DMS 273 treated with DMSO at 0.1 percent for 48 hours (cell line): ENCODE measurements at regions not wholly inside any gene's neighbourhood (a gene's known extent, or its start where the extent isn't known, plus 50 kb on each side); places are given as distances from the start of the nearest gene placed in this dataset.

Experiments used
- DNase-seq: peaks from one replicate; lab custom pipeline; 2025; lab: John Stamatoyannopoulos, UW

DNA sequence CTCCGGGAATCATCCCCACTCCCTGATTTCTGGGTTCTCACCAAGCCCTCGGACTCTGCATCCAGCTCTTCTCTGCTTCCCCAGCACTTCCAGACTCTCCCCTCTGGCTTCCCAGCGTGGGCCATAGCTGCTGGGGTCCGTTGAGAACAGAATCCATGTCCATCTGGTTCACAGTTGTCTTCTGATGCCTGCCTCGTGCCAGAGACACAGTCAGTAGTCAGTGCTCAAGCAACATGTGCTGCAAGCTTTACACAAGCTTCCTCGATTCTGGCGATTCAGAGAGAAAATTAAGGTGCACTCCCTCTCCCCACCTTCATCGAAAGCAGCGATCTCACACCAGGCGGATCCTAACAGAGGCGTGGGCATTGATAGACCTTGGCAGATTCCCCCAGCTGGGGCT is 495.5 kb downstream of the TBC1D22A start:
- no peak for DNase-seq

GRCh38 chr22:47257566-47257965 is 495.1 kb downstream of the TBC1D22A start:
- DNase-seq, result no peak

- no peak for DNase-seq
These were observed 489.5 kb downstream of the TBC1D22A start for GRCh38 chr22:47251911-47252310.

- DNase-seq, result no peak
These were observed 488.7 kb downstream of the TBC1D22A start for GRCh38 chr22:47250995-47251765.

DNA sequence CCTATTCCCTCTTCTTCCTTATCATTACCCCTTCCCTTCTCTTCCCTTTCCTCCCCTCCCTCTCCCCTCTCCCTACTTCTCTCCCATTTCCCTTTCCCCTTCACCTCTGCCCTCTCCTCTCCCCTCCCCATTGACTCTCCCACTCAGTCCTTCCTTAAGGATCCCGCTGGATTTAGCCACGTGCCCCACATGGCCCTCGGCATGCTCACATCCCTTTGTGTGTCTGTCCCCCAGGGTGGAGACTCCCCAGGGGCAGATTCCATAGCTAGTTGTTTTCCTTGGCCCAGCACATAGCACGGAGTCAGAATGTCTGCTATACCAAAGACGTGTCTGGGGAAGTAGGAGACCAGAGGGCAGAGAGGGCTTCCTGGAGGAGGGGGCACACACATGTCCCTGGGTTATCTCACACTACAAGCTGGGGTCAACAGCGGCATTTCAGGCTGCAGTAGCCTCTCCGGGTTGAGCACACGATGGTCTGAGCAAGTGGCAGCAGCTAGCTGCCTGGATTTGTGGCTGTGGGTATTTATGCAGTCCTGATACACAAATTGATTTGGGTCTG is 487.0 kb downstream of the TBC1D22A start:
- no peak for DNase-seq

GRCh38 chr22:47248925-47249324 is 486.5 kb downstream of the TBC1D22A start:
- no peak for DNase-seq

GRCh38 chr22:47247579-47248240 is 485.3 kb downstream of the TBC1D22A start:
- DNase-seq, result no peak

DNA sequence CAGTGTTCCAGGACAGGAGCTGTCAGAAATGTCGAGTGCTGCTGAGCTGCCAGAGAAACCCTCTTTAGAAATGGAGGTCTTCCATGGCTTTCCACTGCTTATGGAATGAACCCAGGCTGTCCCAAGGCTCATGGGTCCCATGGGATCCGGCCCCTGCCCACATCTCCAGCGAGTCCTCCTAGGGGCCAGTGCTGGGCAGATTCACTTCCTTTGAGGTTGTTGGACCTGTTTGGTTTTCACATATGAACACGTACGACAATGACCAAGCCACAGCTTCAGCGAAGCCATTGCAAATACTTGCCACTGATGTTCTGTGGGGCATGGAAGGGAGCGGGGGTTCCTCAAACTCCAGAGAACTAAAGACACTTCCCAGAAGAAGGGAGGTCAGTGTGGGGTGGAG is 483.3 kb downstream of the TBC1D22A start:
- DNase-seq, result no peak

- no peak for DNase-seq
These were observed 482.8 kb downstream of the TBC1D22A start for GRCh38 chr22:47245286-47245685.

- DNase-seq, result no peak
These were observed 477.7 kb downstream of the TBC1D22A start for GRCh38 chr22:47240116-47240515.

DNA sequence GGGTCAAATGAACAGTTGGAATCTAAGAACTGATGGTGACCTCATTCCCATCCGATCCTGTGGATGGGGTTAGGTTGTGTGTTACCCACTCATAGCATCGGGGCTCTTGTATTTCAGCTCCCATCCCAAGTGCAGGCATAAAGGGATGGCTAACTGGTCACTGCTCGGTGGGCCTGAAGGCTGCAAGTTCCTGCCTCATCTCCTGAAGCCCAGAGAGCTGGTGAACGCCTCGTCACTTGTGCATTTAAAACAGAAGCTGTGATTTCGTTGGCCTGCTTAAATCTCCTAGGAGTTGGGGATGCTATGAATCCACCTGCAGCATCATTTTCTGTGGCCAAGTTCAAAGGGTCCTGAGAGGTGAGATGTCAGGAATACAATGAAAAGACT is 477.0 kb downstream of the TBC1D22A start:
- DNase-seq, result no peak

DNA sequence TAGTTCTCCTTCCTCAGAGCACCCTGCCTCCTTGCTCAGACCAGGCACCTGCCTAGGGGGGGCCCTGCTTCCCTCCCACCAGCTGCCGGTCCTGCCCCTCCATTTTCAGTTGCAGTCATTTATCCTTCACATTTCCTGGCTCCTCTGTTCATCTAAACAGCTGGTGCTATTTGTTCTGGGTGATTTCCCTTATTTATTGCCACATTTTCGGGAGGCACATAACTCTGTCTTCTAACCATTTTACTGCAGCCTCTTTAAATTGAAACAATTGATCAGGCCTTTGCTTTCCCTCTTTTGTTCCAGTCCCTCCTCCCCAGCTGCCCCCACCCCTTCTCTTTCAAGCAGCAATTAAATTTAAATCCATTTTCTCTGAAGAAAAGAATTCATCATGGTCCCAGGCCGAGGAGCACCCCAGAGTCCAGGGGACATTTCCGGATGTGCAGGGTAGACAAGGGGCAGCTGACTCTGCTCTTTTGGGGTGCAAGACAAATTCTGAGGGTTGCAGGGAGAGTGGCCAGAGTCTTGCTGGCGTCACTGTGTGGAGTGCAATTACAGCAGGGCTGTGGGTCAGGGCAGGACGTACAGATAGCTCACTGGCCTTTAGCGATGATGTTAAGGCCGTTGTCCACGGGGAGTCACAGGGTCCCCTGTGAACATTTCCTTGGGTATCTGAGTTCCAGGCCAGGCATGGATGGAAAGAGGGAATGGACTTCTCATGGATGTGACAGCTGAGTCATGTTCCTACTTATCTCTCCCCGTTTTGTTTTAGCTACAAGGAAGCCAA is 476.4 kb downstream of the TBC1D22A start:
- DNase-seq, result no peak

GRCh38 chr22:47237890-47238480 is 475.5 kb downstream of the TBC1D22A start:
- DNase-seq, result no peak

GRCh38 chr22:47236718-47237117 is 474.3 kb downstream of the TBC1D22A start:
- no peak for DNase-seq

DNA sequence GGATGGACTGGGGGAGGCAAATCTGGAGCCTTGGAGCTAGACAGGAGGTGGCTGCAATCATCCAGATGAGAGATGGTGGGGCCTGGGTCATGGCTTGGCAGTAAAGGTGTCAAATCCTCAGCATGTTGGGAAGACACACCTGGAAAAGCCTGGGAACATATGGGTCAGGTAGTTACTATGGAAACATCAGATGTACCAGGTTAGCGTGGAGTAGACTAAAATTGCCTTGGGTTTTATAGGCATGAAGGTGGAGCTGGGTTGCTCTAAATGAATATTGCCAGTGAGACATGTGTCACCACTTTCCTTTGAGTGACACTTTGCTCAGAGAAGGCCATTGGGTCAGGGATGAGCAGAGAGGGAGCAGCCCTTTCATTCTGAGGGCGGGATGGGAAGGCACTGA is 473.7 kb downstream of the TBC1D22A start:
- DNase-seq, result no peak

- DNase-seq, result no peak
These were observed 471.1 kb downstream of the TBC1D22A start for GRCh38 chr22:47233316-47234243.

DNA sequence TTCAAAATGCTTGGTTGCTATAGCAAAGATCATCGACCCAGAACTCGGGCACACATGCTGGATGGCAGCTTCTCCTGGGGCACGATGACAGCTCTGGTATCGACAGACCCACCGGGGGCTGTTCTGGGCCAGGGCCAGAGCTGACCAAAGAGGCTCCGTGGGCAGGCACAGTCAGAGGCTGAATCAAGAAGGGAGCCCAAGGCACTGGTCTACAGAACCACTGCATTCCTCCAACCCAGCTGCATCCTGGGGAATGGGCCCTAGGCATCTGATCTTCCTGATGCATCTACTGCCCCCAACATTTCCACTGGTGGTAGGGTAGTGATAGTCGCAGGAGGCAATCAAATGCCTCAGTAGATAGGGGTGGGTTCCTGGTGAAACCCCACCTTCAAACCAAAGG is 470.3 kb downstream of the TBC1D22A start:
- no peak for DNase-seq

DNA sequence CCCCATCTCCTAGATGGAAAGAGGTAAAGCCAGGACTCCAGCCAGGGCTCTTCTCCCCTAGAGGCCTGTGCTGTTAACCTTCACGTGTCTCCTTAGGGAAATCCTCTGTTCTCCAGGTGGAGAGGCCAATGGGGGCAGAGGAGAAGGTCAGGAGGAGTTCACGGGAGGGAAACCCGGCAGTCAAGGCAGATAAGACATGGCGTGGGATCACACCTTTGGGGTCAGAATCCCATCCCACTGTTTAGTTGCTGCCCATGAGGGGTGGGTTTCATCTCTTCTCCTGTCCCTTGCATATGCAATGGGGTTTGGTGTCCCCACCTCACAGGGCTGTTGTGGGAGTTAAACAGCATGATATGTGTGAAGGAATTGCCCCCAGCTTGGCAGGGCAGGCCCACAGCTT is 469.7 kb downstream of the TBC1D22A start:
- DNase-seq, result no peak

DNA sequence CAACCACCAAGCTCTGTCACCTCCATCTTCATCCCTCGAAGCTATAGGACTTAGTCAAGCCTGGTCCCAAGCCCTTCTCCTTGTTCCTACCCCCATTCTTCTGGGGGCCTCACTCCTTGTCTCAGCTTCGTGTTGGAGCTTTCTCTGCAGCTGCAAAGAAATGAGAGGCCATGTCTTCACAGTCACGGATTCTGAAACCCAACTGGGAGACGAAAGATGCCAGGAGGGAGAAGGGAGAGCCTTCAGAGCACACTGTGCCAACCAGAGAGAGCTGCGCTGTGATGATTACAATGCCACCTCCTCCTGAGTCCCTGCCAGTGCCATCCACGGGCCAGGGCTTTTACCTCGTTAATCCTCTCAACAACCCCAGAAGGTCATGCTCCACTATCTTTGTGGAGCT is 469.3 kb downstream of the TBC1D22A start:
- DNase-seq, result no peak

- DNase-seq, result no peak
These were observed 468.3 kb downstream of the TBC1D22A start for GRCh38 chr22:47230741-47231140.

DNA sequence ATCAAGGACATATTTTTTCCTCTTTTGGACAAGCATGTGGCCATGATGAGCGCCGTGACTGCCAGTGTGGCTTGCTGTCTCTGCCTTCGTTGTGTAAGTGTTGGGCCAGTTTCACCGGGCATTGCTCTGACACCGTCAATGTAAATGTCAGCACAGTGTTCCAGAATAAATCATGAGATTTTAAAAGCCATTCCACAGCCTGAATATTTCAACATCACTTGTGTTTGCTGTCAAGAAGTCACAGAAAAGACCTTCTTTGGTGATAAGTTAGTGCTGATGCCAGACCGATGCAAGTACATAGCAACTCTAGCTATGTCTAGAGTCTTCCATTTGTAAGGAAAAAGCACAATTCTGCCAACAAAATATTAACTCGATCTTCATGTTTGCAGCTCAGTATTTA is 467.8 kb downstream of the TBC1D22A start:
- DNase-seq, result no peak
